HTR-8/SVneo (cell line): ENCODE measurements at regions not wholly inside any gene's neighbourhood (a gene's known extent, or its start where the extent isn't known, plus 50 kb on each side); places are given as distances from the start of the nearest gene placed in this dataset.
A peak's percentile ranks its signal among the peaks of the same experiment; 100 is the strongest.

Source experiments
- DNase-seq: peaks from one replicate; pipeline ENCODE4 v3.0.0; 2011; ENCODE audit warnings: low spot score, mixed read lengths; ENCODE audit not compliant: insufficient read length
- FAIRE-seq: peaks from 2 replicates; lab custom pipeline; 2011; peaks lifted over from hg19 to GRCh38; lab: Jason Lieb, UNC

DNA sequence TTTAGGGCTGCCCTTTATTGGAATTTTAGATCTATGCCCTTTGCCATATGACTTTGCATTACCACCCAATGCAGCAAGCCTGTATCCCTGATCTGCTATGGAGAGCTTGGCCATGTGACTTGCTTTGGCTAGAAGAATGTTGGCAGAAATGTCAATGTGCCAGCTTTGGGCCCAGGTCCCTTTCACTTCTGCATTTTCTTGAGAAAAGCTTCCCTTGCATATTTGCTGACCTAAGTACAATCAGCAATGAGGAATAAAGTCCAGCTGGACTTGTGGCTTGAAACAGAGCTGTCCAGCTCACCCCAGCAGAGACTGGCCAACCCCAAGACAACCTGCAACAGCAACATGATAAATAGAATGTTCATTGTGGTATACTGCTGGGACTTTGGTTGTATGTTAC, 135.9 kb downstream of the PAH start:
- DNase-seq (no peak), FAIRE-seq (no peak)

DNA sequence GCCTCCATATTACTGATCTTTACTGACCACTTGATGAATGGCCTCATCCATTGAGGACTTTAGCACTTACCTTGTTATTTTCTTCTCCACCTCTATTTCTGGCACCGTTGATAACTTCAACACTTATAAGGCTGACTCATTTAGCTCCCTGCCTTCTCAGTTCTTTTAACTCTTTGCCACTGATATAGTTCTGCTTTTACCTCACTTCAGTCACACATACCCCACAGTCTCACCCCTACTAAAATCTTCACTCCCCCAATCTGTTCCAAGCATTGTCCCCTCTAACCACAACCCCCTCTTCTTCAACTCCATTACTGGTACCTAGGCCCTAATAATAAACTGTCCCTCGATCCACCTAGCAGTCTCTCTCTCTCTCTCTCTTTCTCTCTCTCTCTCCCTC, 141.0 kb downstream of the PAH start:
- no peak for FAIRE-seq
- DNase-seq = no peak

DNA sequence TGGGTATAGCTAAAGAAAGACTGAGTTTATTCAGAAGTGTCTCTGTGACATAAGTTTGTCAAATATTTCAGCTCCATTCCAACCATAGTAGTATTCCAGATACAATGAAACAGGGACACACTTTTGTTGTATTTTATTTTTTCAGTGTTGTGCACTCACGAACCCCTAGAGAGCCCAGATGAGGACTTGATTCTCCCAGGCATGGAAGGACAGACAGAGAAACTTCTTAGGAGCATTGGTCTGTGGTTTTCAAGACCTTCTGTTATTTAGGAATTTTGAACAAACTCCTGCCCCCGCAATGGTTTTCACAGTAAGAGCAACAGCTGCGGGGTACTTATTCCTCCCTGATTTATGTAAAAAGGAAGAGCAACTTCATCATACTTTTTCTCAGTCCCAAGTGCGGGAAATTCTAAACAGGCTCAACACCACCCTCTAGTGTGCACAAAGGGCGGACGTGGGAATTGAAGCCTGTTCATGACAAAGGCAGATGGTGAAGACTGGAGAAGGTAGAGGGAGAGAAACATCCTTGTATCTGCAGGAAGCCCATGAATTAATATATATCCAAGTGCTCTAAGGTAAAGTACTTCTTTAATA, 147.6 kb downstream of the PAH start:
- FAIRE-seq (no peak), DNase-seq (peak; percentile 56)

DNA sequence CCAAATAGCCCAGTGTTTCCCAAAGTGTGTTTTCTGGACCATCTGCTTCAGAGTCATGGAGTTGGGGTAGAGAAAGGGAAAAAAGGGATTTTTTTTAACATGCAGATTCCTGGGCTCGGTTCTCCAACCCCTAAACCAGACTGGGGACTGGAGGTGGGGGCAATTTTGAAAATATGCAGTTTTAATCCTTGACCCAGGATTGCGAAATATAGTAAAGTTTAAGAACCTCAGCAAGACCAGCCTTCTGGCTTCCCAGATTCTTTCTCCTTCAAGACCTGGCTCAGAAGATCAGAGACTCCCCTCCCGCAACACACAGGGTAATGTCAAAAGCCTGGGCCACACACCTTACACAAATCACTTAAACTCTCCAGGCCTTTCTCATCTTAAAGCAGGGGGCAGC, 150.1 kb downstream of the PAH start:
- DNase-seq (no peak), FAIRE-seq (no peak)

DNA sequence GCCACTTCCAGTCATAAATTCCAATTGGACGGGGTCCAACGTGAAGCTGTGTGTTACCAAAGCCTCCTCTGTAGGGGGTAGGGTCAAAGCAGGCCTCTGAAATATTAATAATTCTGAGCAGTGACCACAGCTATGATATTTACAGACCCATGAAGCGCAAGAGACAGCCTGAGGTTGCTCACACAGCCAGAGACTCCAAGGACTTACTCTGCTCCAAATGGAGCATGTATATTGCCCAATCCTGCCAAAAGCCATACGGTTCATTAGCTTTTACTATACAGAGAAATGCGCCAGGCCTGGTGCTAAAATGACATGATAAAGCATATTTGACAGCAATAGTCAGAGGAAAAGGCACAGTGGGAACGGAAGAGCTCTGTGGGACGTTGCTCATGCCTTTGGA, 151.3 kb downstream of the PAH start:
- DNase-seq (no peak), FAIRE-seq (no peak)

DNA sequence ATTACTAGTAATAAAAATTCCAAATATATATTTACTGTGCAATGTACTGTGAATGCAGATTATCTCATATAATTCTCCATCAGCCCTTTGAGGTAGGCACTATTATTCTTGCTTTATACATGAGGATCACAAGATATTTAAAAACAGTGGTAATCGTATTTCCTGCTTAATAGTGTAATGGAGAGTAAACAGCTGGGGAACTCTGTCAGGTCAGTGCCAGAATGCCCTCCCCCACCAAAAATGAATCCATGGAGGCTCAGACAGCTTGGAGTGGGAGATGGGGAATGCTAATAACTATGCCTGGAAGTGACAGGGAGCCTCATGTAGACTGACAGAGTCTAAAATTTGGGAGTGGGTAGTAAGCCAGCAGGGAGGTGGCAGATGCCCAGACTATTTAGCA, 153.6 kb downstream of the PAH start:
- FAIRE-seq (no peak), DNase-seq (no peak)

DNA sequence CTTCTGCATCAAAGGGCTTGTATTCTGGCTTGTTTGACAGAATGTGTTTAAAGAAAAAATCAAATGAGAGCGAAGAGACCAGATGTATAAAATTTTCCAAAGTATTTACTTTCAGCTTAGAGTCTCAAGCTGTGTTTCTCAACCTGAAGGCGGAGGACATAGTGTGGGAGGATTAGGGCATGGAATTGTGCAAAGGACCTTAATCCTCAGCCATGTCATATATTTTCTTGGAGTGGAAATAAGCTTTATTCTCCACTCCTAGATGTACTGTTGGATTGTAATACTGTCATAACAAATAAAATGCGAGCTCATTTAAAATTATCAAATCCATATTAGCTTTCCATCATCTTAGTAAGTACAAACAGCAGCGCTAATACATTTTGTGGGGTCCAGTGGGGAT, 154.0 kb downstream of the PAH start:
- DNase-seq (no peak), FAIRE-seq (no peak)

DNA sequence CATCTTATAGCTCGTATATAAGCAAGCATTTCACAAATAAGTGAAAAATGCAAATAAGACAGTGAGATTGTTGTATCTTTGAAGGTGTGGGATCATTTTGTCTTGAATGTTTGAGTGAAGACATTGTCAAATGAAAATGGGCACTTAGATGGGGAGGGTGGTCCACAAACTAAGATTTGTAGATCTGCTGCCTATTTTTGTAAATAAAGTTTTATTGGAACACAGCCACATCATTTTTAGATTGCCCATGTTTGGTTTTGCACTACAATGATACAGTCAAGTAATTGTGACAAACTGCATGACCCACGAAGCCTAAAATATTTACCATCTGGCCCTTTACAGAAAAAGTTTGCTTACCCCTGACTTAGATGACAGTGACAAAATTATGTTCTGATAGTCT, 156.7 kb downstream of the PAH start:
- FAIRE-seq (no peak), DNase-seq (no peak)

DNA sequence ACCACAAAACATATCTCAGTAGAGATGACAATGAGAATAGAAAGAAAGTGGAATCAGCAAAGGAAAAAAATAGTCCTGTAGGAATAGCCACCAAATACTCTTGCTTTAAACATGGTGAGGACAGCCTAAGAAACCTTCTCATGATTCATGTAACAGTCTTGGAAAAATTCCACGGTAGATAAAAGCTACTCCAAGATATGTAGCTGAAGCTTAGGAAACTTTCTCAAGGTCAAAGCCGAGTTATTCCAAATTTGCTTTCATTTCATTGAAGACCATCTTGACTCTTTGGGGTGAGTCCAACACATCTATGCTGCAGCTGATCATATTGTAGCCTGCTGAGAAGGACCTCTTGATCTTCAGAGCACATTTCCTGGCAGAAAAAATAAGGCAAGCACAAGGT, 157.6 kb downstream of the PAH start:
- DNase-seq = no peak
- FAIRE-seq = no peak

DNA sequence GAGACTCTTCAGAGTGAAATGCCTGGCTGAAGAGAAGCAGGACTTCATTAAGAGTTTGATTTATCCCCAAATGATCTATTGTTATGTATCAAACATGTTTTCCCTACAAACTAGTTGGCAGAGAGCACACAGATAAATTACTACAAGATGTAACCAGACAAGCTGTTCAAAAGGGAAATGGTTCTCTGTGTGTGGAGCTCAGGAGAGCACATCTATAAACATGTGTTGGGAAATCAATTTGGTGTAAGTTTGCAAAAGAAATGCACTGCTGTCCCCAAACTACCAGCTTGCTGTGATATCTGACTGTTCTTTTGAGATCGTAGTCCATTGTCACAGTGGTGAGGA, 159.2 kb downstream of the PAH start:
- FAIRE-seq (no peak), DNase-seq (no peak)

DNA sequence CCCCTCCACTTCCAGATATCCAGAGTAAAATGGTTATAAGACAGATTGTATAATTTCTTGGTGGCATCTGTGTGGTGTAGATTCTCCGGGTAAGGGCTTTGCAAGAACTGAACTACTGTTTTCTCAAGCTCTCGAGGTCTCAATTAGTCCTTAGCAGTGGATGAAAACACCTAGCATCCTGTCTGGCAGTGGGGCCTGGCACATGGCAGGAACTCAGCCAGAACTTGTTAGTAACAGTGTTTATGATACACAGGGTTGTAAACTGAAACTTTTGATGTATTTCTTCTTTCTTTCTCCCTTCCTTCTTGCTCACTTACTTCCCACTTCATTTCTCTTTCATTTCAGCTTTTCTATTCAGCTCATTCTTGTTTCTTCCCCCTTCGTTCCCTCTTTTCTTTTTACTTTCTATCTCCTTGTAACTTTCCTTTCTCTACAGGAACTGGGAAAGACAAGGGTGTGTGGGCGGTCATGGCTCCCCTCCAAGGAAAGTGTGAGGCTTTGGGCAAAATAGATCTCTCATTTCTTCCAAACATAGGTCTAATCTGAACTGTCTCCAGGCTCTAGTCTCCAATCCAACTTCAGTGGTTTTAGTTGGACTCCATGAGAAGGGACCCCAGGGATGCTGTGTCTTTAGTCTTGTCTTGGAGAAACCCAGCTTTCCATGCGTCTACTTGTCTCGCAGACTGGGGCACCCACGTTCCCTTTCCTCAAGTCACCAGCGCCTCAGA, 159.7 kb downstream of the PAH start:
- DNase-seq (no peak), FAIRE-seq (no peak)

DNA sequence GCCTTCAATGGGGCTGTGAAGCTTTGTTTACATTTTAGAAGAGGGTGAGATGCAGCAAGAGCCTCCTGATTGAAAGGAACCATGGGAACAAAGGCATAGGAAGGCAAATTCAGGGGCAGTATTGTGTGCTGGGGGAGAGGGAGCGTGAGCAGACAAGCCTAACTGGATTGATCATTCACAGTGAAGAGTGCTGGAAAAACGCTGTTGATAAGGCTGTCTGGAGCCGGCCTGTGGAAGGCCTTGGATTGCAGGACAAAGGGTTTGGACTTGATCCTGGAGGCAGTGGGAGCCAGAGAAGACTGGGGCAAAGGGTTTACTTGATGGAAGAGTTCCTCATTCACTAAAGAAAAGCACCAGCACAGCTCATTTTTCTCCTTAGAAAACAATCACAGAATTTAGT, 160.5 kb downstream of the PAH start:
- FAIRE-seq (no peak), DNase-seq (no peak)

DNA sequence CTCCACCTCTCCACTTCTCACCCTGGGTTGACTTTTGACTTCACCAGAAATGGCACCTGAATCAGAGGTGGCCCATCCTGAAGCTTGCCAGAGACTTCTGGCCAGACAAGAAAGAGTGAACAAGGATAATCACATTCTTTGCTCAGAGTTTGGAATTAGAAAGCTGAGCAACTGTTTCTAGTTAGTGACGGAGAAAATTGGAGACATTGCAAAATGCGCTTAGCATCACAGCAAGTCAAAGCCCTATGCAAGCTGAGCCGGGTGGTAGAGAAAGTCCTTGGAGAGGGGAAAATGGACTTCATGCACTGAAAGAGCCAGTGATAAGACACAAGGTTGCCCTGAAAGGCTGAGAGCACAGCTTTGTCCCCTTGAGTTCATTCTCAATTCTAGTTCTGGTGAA, 161.8 kb downstream of the PAH start:
- DNase-seq (no peak), FAIRE-seq (no peak)

DNA sequence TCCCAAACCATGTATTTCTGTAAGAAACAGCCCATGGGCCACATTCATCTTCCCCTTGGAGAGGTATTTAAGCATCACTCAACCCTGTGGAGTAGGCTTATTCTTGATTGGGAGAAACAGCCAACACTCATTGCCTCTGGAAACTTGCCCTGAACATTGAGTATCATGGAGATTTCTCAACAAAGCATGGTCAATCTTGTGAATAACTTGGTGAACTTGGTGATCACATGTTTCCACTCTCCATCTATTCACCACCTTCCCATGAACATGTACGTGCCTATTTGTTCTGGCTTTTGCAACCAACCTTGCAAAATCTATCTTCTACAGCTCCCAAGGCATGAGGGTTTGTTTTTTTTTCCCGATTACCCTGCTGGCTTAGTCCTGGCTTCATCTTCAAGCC, 163.2 kb downstream of the PAH start:
- FAIRE-seq (no peak), DNase-seq (no peak)

DNA sequence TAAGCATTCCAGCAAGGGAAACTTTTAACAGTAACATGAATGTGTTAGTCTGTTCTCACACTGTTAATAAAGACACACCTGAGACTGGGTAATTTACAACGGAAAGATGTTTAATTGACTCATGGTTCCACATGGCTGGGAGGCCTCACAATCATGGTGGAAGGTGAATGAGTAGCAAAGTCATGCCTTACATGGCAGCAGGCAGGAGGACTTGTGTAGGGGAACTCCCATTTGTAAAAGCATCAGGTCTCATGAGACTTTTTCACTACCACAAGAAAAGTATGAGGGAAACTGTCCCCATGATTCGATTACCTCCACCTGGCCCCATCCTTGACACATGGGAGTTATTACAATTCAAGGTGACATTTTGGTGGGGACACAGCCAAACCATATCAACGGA, 168.3 kb downstream of the PAH start:
- DNase-seq (no peak), FAIRE-seq (no peak)

DNA sequence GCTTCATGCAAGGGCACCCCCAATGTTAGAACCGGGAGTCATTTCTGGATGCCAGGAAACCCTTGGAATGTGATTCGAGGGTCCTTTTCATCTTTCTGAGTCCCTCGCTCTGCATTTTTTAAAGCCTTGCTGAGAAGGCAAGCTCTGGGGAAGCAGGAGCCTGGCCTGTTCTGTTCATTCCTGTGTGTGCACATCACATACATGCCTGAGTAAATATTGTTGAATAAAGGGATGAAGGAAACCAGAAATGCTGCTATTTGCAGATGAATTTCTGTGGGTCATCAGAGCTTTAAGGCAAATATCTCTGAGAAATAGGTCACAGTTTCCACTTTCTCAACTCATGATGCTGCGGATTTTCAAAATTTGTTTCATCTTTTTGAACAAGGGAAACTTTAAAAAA, 170.1 kb downstream of the PAH start:
- FAIRE-seq (no peak), DNase-seq (no peak)

DNA sequence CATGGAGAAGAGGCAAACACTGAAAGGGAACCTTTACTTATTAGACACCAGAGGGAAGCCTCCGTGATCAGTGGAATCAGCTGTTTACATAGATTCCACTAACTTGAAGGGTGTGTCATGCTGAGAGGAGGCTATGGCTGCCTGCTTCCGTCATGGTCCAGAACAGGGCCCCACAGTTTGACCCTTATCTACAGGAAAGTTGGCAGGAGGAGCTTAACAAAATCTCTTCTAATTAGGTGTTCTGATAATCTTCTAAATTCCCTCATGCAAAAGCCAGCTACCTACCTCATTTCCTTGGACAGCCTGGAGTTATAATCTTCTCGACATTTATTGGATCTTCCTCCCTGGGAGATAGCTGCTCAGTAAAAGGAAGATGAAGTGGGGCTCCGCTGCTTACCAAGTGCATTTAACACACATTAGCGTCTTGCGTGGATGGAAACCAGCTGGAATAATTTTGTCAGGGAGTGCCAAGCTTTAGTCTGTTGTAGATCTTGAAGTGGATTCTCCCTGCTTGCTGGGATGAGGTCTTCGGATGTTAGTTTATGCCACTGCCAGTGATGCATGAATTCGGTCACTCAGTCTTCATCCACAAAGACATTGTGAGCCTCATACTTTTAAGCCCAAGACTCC, 171.0 kb downstream of the PAH start:
- DNase-seq = no peak
- FAIRE-seq = no peak

DNA sequence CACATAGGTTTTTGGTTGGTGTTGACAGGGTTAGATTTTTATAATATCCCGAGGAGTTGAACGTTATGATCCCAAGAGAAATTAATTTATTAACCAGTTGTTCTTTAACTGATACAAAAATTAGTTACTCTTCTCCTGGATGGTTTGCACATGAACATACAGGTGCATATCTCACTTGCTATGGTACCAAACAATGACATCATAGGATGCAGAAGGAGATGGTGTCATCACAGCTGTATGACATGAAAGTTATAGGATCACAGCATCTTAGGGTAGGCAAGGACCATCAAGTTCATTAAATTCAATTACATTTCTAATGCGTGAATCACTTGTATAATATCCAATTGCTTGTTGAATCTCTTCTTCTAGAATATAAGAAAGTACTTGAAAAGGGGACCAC, 175.8 kb downstream of the PAH start:
- FAIRE-seq (no peak), DNase-seq (no peak)

DNA sequence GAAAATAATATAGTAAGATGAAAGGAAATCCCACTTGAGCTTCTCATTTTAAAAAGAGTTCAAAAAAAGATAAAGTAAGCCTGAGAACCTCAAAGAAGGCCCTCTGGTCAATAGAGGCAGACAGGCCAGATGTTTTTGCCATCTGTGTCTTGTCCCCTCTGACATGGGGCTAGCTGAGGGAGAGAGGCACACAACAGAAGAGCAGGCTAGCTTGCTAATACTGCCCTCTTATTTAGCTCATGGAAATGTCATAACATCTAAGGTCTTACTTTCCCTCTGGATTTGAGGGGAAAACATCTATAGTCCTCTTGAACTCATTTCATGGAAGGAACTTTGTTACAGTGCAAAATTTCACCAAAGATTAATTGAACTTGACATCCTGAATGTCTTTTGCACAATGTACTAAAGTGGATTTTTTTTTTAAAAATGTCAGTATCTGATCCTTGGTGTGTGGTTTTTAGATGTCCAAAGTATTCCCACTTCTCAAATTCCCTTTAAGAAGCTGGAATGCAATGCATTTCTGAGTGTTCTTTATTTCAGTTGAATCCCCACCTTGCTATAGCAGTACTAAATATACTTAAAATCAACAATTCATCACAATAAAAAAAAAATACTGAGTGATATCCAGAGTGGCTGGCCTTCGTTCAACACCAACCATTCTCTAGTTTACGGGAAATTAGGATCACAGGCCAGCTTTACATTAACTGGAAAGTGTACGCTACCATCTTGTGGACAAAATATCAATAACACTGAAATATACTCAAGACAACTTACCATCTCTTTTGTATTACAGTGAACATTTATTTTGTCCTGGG, 176.7 kb downstream of the PAH start:
- FAIRE-seq (peak; percentile 28), DNase-seq (peak; percentile 30)

DNA sequence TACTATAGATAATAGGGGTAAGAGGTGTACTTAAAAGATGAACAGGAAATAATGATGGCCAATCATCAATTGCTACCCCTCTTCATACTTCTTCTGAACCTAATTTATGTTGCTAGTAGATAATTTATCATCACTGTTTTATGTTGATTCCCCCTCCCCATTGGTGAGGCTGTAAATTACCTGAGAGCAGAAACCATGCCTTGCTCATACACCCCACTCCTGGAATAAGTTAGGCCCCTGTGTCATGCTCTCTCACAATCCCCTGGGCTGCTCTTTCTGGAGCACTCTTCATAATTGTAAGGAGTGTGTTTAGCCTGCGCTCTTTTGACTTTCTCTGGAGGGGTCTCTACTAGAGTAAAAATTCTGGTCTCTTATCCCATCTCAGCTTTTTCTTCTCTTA, 180.7 kb downstream of the PAH start:
- DNase-seq (no peak), FAIRE-seq (no peak)

DNA sequence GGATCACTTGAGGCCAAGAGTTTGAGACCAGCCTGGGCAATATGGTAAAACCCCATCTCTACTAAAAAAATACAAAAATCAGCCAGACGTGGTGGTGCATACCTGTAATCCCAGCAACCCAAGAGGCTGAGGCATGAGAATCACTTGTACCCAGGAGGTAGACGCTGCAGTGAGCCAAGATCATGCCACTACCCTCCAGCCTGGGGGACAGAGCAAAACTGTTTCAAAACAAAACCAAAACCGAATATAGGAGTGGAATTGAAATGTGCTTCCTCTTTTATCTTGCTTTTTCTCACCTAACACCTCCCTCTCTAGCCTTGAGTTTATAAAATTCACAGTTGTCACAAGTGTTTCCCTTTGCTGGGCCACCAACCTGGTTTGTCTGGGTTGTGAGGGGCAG, 181.9 kb downstream of the PAH start:
- FAIRE-seq (no peak), DNase-seq (no peak)
